Upper lobe of left lung (tissue), 6 donors: ENCODE measurements at regions not wholly inside any gene's neighbourhood (a gene's known extent, or its start where the extent isn't known, plus 50 kb on each side); places are given as distances from the start of the nearest gene placed in this dataset.

Source experiments
- ATAC-seq, 2 donors: fragments of 200-7000 bp; cut with Tn5 transposase; one replicate each; pipeline ENCODE4 v1.9.1; 2022; ENCODE audit warnings: mild to moderate bottlenecking in 2 of 2, moderate library complexity in 2 of 2; ENCODE audit not compliant: low FRiP score in 2 of 2
- DNase-seq, 2 donors: peaks; one replicate each; pipeline ENCODE4 v3.0.0-alpha.2; 2019 to 2020
- H3K27ac ChIP-seq, 4 donors: fragments of 200-600 bp; sonication (generic); one replicate each; pipeline ENCODE4 v1.5.1; 2016 to 2019
- H3K27me3 ChIP-seq, 4 donors: fragments of 200-600 bp; sonication (generic); one replicate each; pipeline ENCODE4 v1.5.1; 2017 to 2019
- H3K36me3 ChIP-seq, 4 donors: fragments of 200-600 bp; sonication (generic); one replicate each; pipeline ENCODE4 v1.5.1; 2016 to 2019
- H3K4me1 ChIP-seq, 4 donors: fragments of 200-600 bp; sonication (generic); one replicate each; pipeline ENCODE4 v1.5.1; 2018 to 2019
- H3K4me3 ChIP-seq, 4 donors: fragments of 200-600 bp; sonication (generic); one replicate each; pipeline ENCODE4 v1.5.1; 2017 to 2019; ENCODE audit warnings: mild to moderate bottlenecking in 2 of 4, moderate library complexity in 1 of 4
- H3K9me3 ChIP-seq, 4 donors: fragments of 200-600 bp; sonication (generic); one replicate each; pipeline ENCODE4 v1.5.1; 2018 to 2019
- EP300 ChIP-seq, 4 donors: sonication (generic); formaldehyde crosslinking; IDR thresholded peaks; one replicate each; pipeline ENCODE4 v1.5.1; 2017; ENCODE audit warnings: antibody characterized with exemption in 4 of 4, control low read depth in 2 of 4
- POLR2A ChIP-seq, 4 donors: fragments of 450-650 bp; IDR thresholded peaks; one replicate each; pipeline ENCODE4 v1.5.1; 2016 to 2017; ENCODE audit warnings: antibody characterized with exemption in 4 of 4, mild to moderate bottlenecking in 2 of 4
- POLR2AphosphoS5 ChIP-seq, 2 donors: sonication (generic); formaldehyde crosslinking; IDR thresholded peaks; one replicate each; pipeline ENCODE4 v1.5.1; 2017; ENCODE audit warnings: antibody characterized with exemption in 2 of 2
- WGBS, 2 donors: methylation state at CpG; one replicate each; pipeline ENCODE4 v1.1.5; 2017 to 2018; 5-methylcytosine and 5-hydroxymethylcytosine counted together
- TF ChIP-seq, protein P1 (sequence below), 6 experiments: fragments of 450-650 bp in 4 of 6; fragments of 200-600 bp in 2 of 6; sonication (generic) in 2 of 6; IDR thresholded peaks; one replicate each; pipeline ENCODE4 v1.5.1; 2016 to 2019; ENCODE audit warnings: antibody characterized with exemption in 6 of 6
- donor health status: DM: no; HTN: no; CAD: no; lungs with moderate emphysema.
- donor health status: DM: no; HTN: yes; CAD: no; lungs with severe emphysema.

DNA sequence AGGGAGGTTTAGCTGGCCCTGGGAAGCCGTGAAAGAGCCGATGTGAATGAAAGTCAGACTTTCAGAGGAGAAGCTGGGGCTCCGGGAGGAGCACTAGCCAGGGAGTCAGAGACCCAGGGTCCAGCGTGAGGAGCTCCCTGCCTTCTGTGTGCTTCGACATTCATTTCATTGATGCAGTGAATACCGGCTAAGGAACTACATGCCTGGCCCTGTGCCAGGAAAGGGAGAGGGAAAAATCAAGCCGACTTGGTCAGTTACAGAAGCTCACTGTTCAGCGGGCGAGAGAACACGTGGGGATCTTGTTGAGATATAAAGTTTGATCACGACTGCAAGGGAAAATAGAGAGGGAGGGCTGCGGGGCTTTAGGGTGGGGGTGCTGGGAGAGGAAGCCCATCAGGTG, 76.7 kb upstream of the RUNX3 start:
- ATAC-seq, result no peak
- Histone ChIP-seq H3K4me3 (no peak overlapping the region), H3K27ac (no peak overlapping the region), H3K27me3 (no peaks in the 10 kb centered on the region), H3K9me3 (no peaks in the 10 kb centered on the region), H3K36me3 (no peaks in the 10 kb centered on the region), H3K4me1 (peaks cover 12 to 18% (median 13%) of the 10 kb centered on the region in 4 donors)
- no peak for TF ChIP-seq POLR2A (IDR thresholded peaks at IDR 0.05)
- TF ChIP-seq EP300 (IDR thresholded peaks at IDR 0.05), result no peak
- TF ChIP-seq, protein P1, sequence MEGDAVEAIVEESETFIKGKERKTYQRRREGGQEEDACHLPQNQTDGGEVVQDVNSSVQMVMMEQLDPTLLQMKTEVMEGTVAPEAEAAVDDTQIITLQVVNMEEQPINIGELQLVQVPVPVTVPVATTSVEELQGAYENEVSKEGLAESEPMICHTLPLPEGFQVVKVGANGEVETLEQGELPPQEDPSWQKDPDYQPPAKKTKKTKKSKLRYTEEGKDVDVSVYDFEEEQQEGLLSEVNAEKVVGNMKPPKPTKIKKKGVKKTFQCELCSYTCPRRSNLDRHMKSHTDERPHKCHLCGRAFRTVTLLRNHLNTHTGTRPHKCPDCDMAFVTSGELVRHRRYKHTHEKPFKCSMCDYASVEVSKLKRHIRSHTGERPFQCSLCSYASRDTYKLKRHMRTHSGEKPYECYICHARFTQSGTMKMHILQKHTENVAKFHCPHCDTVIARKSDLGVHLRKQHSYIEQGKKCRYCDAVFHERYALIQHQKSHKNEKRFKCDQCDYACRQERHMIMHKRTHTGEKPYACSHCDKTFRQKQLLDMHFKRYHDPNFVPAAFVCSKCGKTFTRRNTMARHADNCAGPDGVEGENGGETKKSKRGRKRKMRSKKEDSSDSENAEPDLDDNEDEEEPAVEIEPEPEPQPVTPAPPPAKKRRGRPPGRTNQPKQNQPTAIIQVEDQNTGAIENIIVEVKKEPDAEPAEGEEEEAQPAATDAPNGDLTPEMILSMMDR (IDR thresholded peaks at IDR 0.05), result no peak
- no peak for TF ChIP-seq POLR2AphosphoS5 (IDR thresholded peaks at IDR 0.05)
- peak in 1 of 2 donors; percentile 52 for DNase-seq
- 17 to 24% methylated on average over 12 of the region's 12 CpGs for WGBS, 2 donors

DNA sequence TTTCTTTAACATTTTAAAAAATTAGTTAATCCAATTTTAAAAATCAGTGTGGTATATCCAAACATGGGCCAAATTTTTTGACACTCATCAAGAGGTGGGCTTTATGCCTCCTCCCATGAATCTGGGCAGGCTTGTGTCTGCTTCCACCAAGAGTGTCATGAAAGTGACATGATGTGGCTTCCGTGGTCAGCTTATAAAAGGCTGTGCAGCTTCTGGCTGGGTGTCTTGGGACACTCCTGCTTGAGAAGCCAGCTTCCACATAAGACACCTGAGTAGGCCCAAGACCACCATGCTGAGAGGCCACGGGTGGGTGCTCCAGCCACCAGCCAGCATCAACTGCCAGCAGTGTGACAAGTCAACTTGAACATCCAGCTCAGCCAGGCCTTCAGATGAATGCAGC, 74.3 kb upstream of the RUNX3 start:
- peaks cover 12 to 18% (median 13%) of the 10 kb centered on the region in 4 donors for H3K4me1 ChIP-seq
- no peak for DNase-seq
- H3K4me3 ChIP-seq, result no peak overlapping the region
- no peaks in the 10 kb centered on the region for H3K9me3 ChIP-seq
- WGBS, 2 donors, result 60 to 75% methylated on average over 2 of the region's 2 CpGs
- H3K27me3 ChIP-seq, result no peaks in the 10 kb centered on the region
- TF ChIP-seq POLR2A (IDR thresholded peaks at IDR 0.05) (no peak), POLR2AphosphoS5 (IDR thresholded peaks at IDR 0.05) (no peak), EP300 (IDR thresholded peaks at IDR 0.05) (no peak)
- TF ChIP-seq, protein P1 (IDR thresholded peaks at IDR 0.05), result no peak
- ATAC-seq, result no peak
- H3K27ac ChIP-seq, result no peak overlapping the region
- no peaks in the 10 kb centered on the region for H3K36me3 ChIP-seq

DNA sequence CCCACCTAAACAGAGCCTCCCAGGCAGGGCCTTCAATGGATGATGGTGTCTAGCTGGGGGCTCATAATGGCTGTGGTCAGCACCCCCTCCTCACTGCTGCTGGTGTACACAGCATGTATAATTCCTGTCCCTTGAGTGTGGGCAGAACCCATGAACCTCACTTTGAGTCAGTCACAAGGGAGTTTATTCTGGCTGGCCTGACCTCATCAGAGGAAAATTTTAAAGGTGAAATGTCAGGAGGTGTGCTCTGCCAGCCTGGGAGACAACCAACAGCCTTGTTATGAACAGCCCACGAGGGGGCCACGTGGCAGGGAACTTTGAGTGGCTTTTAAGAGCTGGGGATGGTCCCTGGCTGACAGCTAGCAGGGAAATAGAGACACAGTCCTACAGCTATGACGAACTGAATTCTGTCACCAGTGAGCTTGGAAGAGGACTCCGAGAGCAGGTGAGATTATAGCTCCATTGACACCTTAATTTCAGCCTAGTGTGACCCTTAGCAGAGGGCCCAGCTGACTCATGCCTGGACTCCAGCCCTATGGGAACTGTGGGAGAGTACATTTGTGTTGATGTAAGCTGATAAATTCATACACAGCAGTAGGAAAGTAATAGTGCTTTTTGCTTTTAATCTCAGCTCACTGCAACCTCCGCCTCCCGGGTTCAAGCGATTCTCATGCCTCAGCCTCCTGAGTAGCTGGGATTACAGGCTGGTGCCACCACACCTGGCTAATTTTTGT, 73.5 kb upstream of the RUNX3 start:
- Histone ChIP-seq H3K36me3 (no peaks in the 10 kb centered on the region), H3K9me3 (no peaks in the 10 kb centered on the region), H3K4me1 (peaks cover 12 to 18% (median 13%) of the 10 kb centered on the region in 4 donors), H3K4me3 (no peak overlapping the region), H3K27me3 (no peaks in the 10 kb centered on the region), H3K27ac (no peak overlapping the region)
- ATAC-seq, result no peak
- DNase-seq, result no peak
- 87% methylated on average over 7 of the region's 7 CpGs for whole genome bisulfite sequencing, 2 donors
- TF ChIP-seq, protein P1 (IDR thresholded peaks at IDR 0.05), result no peak
- TF ChIP-seq POLR2AphosphoS5 (IDR thresholded peaks at IDR 0.05), result no peak
- TF ChIP-seq POLR2A (IDR thresholded peaks at IDR 0.05), result no peak

DNA sequence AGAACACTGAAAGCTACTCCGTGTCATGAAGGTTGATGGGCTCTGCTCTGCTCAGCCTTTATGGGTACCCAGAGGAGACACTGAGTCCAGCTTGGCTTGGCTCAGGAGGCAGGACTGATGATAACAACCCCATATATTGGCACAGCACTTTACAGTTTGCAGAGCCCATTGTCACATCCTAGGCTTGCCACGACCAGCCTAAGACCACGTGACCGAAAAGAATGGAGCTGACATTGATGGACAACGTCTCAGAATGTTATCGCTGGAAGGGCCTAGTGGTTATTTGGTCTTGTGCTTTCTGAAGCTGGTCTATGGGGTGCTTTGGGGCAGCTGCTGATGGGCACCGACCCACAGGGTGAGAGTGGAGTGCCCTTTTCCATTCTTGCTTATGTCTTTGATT, 72.9 kb upstream of the RUNX3 start:
- WGBS, 2 donors, result 85% methylated on average over 2 to 7 of the region's 7 CpGs
- Histone ChIP-seq H3K4me1 (peaks cover 12 to 17% (median 13%) of the 10 kb centered on the region in 4 donors), H3K36me3 (no peaks in the 10 kb centered on the region), H3K27ac (no peak overlapping the region), H3K27me3 (no peaks in the 10 kb centered on the region), H3K9me3 (no peaks in the 10 kb centered on the region), H3K4me3 (no peak overlapping the region)
- no peak for TF ChIP-seq POLR2AphosphoS5 (IDR thresholded peaks at IDR 0.05)
- TF ChIP-seq EP300 (IDR thresholded peaks at IDR 0.05), result no peak
- TF ChIP-seq POLR2A (IDR thresholded peaks at IDR 0.05), result no peak
- TF ChIP-seq, protein P1 (IDR thresholded peaks at IDR 0.05), result no peak
- ATAC-seq, result no peak
- DNase-seq, result no peak
